ENCODE measurements at regions not wholly inside any gene's neighbourhood (a gene's known extent, or its start where the extent isn't known, plus 50 kb on each side); places are given as distances from the start of the nearest gene placed in this dataset.
A peak's percentile ranks its signal among the peaks of the same experiment; 100 is the strongest.
"Not testable (repeated sequence)": the region's sequence is repeated elsewhere in the genome, so short reads cannot be mapped to it uniquely, and the experiment has no call there.

DNA sequence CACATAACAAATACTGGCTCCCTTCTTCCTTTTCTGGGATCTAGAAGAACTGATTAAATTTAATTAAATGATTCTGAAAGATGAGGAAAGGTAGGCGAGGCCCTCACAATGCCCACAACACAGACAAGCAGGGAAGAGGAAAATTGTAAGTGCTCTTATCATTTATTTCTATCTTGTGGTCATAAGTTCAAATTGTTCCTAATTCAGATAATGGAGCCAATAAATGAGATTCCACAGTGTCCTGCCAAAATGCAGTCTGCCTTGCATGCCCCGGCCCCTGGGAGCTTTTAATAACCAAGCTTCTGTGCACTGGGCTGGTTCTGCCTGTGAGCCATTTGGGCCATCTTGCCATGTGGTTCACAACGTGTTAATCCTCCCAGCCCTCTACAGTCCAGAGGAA, 97.0 kb downstream of the CMC2 start:
- H3K9me3 ChIP-seq, result no peaks in the 10 kb centered on the region
- intact Hi-C loops (cut with DNase I), result no loop called here
- DNase-seq, result no peak
- no peaks in the 10 kb centered on the region for H3K4me1 ChIP-seq
- H3K36me3 ChIP-seq, result no peaks in the 10 kb centered on the region
- H3K27ac ChIP-seq, result no peak overlapping the region
- 55 to 56% methylated on average over 3 of the region's 3 CpGs for WGBS, 2 donors
- H3K4me3 ChIP-seq (replicated peaks in 1 of 3), result no peak overlapping the region
- H3K27me3 ChIP-seq, result no peaks in the 10 kb centered on the region
- TF ChIP-seq, protein P1, sequence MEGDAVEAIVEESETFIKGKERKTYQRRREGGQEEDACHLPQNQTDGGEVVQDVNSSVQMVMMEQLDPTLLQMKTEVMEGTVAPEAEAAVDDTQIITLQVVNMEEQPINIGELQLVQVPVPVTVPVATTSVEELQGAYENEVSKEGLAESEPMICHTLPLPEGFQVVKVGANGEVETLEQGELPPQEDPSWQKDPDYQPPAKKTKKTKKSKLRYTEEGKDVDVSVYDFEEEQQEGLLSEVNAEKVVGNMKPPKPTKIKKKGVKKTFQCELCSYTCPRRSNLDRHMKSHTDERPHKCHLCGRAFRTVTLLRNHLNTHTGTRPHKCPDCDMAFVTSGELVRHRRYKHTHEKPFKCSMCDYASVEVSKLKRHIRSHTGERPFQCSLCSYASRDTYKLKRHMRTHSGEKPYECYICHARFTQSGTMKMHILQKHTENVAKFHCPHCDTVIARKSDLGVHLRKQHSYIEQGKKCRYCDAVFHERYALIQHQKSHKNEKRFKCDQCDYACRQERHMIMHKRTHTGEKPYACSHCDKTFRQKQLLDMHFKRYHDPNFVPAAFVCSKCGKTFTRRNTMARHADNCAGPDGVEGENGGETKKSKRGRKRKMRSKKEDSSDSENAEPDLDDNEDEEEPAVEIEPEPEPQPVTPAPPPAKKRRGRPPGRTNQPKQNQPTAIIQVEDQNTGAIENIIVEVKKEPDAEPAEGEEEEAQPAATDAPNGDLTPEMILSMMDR (IDR thresholded peaks at IDR 0.05), result no peak
- no peak for TF ChIP-seq POLR2A (IDR thresholded peaks at IDR 0.05)

DNA sequence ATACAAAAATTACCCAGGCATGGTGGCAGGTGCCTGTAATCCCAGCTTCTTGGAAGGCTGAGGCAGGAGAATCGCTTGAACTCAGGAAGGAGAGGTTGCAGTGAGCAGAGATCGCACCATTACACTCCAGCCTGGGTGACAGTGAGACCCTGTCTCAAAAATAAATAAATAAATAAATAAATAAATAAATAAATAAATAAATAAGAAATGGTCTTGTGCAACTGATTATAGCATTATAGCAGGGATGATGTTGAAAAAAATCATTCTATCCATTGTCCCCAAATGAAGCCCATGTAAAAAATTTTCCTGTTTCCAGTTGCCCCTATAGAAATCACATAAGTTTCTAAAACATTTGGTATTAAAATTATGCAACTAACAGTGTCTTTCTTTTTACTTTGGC, 100.5 kb downstream of the CMC2 start:
- H3K27me3 ChIP-seq; DNase-seq; intact Hi-C loops (cut with DNase I); H3K9me3 ChIP-seq; H3K4me1 ChIP-seq; H3K27ac ChIP-seq; H3K36me3 ChIP-seq; H3K4me3 ChIP-seq (replicated peaks in 1 of 3): not testable (repeated sequence)
- 96 to 98% methylated on average over 2 of the region's 2 CpGs for WGBS, 2 donors

DNA sequence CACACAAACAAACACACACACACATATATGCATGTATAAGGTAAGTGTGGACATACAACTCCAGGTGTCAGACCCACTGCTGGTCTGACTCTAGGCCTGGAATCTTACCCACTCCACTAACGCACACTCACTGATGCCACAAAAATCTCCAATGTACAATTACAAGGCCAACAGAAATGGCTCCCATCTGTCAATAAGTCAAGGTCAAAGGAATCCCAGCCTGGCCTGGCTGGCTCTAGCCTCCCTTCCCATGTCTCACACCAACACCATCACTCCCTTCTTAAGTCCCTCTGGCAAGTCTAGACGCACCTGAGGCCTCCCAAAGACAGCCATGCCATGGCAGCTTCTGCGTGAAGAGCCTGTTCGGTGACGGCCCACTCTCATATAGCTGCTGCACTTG, 99.2 kb upstream of the CDYL2 start:
- no peak for TF ChIP-seq POLR2A (IDR thresholded peaks at IDR 0.05)
- TF ChIP-seq, protein P1 (IDR thresholded peaks at IDR 0.05), result no peak
- WGBS, 2 donors, result 94 to 97% methylated on average over 5 of the region's 5 CpGs

DNA sequence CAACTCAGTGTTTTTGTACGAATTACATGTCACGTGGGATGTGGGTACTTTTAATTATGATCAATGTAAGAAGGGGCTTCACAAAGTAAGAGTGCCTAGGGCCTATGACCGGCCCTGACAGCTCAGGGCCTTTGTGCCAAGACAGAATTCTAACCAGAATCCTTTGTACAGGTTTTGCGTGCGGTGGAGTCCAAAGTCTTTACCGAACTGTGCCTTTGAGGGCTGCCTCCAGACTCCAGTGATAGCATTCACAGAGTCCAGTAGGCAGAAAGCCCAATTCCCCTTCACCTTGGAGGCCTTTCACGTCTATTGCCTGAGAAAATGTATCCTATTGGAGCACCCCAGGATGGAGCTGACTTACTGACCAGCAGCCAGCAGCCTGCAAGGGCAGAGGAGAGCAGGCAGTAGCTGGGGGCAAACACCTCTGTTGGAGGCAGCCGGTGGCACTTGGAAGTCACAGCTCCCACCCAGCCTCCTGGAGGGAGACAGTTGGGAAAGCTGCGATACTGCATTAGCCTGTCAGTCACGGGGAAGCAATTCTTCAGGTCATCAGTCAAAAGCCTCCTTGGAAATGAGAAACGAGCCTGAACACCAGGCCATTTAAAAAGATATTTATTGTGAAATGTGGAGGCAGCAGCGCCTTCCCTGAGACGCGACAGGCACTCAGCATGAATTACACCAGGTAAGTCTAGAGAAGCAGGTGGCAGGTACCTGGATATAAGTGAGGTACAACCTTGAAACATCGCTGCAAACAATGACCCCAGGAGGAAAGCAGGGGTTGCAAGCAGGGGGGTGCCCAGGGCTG, 98.1 kb upstream of the CDYL2 start:
- WGBS, 2 donors, result 88 to 89% methylated on average over 13 to 15 of the region's 15 CpGs
- H3K9me3 ChIP-seq, result no peaks in the 10 kb centered on the region
- H3K4me3 ChIP-seq (replicated peaks in 1 of 3), result no peak overlapping the region
- TF ChIP-seq POLR2A (IDR thresholded peaks at IDR 0.05), result no peak
- TF ChIP-seq, protein P1 (IDR thresholded peaks at IDR 0.05), result no peak
- no peaks in the 10 kb centered on the region for H3K36me3 ChIP-seq
- H3K27ac ChIP-seq, result no peak overlapping the region
- H3K27me3 ChIP-seq, result no peaks in the 10 kb centered on the region
- intact Hi-C loops (cut with DNase I), result no loop called here
- no peaks in the 10 kb centered on the region for H3K4me1 ChIP-seq
- no peak for DNase-seq

More for the DNA sequence above, 99.2 kb upstream of the CDYL2 start:
- intact Hi-C loops (cut with DNase I), result no loop called here
- H3K27ac ChIP-seq, result no peak overlapping the region
- no peaks in the 10 kb centered on the region for H3K9me3 ChIP-seq
- no peak overlapping the region for H3K4me3 ChIP-seq (replicated peaks in 1 of 3)
- no peak for DNase-seq
- H3K36me3 ChIP-seq, result no peaks in the 10 kb centered on the region
- H3K4me1 ChIP-seq, result no peaks in the 10 kb centered on the region
- H3K27me3 ChIP-seq, result no peaks in the 10 kb centered on the region

DNA sequence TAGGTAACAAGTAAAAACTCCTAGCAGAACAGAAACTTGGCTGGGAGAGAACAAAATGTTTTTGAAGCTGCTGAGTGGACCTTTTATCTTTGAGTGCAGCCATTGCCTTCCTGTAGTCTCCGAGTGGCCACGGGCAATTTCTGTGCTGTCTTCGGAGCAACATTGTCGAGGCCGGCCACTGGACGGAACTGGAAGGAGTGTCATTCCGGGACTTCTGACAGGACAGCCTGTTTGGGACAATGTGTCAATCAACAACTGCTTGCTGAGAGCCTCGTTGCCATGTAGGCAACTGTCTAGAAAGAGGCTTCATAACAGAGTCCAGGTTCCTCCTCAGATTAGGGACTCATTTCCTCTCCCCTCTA, 96.2 kb upstream of the CDYL2 start:
- intact Hi-C loops (cut with DNase I), result no loop called here
- Histone ChIP-seq H3K4me1 (no peaks in the 10 kb centered on the region), H3K4me3 (replicated peaks in 1 of 3) (no peak overlapping the region), H3K9me3 (no peaks in the 10 kb centered on the region), H3K36me3 (no peaks in the 10 kb centered on the region), H3K27ac (peak overlapping the region; percentile 36 to 75 (median 40)), H3K27me3 (no peaks in the 10 kb centered on the region)
- 52 to 73% methylated on average over 5 to 8 of the region's 8 CpGs for WGBS, 2 donors
- TF ChIP-seq, protein P1 (IDR thresholded peaks at IDR 0.05), result no peak
- TF ChIP-seq POLR2A (IDR thresholded peaks at IDR 0.05), result no peak
- DNase-seq, result no peak
